KMS-11 (cell line): ENCODE measurements at regions not wholly inside any gene's neighbourhood (a gene's known extent, or its start where the extent isn't known, plus 50 kb on each side); places are given as distances from the start of the nearest gene placed in this dataset.

ENCODE experiments used
- H2AFZ ChIP-seq: fragments of 200-600 bp; sonication (generic); 2 replicates; pipeline ENCODE4 v1.6.1; 2016; ENCODE audit warnings: antibody characterized with exemption, mixed run types, low read depth
- H3K27ac ChIP-seq: fragments of 200-600 bp; sonication (generic); 2 replicates; pipeline ENCODE4 v1.6.1; 2016; ENCODE audit warnings: mild to moderate bottlenecking, mixed run types
- H3K27me3 ChIP-seq: fragments of 200-600 bp; sonication (generic); 2 replicates; pipeline ENCODE4 v1.6.1; 2017; ENCODE audit warnings: mild to moderate bottlenecking, low read depth, mixed run types, moderate library complexity; ENCODE audit not compliant: insufficient read depth
- H3K36me3 ChIP-seq: fragments of 200-600 bp; sonication (generic); 2 replicates; pipeline ENCODE4 v1.6.1; 2017; ENCODE audit warnings: mild to moderate bottlenecking, mixed run types; ENCODE audit not compliant: insufficient read depth
- H3K4me1 ChIP-seq: fragments of 200-600 bp; sonication (generic); 2 replicates; pipeline ENCODE4 v1.6.1; 2016; ENCODE audit warnings: mild to moderate bottlenecking, low read depth, mixed run types; ENCODE audit not compliant: poor library complexity, severe bottlenecking
- H3K4me2 ChIP-seq: fragments of 200-600 bp; sonication (generic); 2 replicates; pipeline ENCODE4 v1.7.0; 2016; ENCODE audit warnings: mild to moderate bottlenecking, mixed run types
- H3K4me3 ChIP-seq: fragments of 200-600 bp; sonication (generic); IDR thresholded peaks from 2 replicates; pipeline ENCODE4 v1.6.1; 2017; ENCODE audit warnings: low read depth, low read length, mixed read lengths; ENCODE audit not compliant: insufficient read depth
- H3K79me2 ChIP-seq: fragments of 200-600 bp; sonication (generic); 2 replicates; pipeline ENCODE4 v1.6.1; 2016; ENCODE audit warnings: low read depth, mixed run types; ENCODE audit not compliant: insufficient read depth
- H3K9ac ChIP-seq: fragments of 200-600 bp; sonication (generic); 2 replicates; pipeline ENCODE4 v1.6.1; 2016; ENCODE audit warnings: mild to moderate bottlenecking, mixed run types
- H4K20me1 ChIP-seq: fragments of 200-600 bp; sonication (generic); 2 replicates; pipeline ENCODE4 v1.6.1; 2016; ENCODE audit warnings: mild to moderate bottlenecking, mixed run types; ENCODE audit not compliant: insufficient read depth
- TF ChIP-seq, protein P1 (sequence below): fragments of 200-600 bp; sonication (generic); conservative IDR thresholded peaks from 2 replicates; pipeline ENCODE4 v1.6.1; 2017; ENCODE audit warnings: low read depth, mild to moderate bottlenecking, antibody characterized with exemption, low read length, moderate library complexity, mixed read lengths

DNA sequence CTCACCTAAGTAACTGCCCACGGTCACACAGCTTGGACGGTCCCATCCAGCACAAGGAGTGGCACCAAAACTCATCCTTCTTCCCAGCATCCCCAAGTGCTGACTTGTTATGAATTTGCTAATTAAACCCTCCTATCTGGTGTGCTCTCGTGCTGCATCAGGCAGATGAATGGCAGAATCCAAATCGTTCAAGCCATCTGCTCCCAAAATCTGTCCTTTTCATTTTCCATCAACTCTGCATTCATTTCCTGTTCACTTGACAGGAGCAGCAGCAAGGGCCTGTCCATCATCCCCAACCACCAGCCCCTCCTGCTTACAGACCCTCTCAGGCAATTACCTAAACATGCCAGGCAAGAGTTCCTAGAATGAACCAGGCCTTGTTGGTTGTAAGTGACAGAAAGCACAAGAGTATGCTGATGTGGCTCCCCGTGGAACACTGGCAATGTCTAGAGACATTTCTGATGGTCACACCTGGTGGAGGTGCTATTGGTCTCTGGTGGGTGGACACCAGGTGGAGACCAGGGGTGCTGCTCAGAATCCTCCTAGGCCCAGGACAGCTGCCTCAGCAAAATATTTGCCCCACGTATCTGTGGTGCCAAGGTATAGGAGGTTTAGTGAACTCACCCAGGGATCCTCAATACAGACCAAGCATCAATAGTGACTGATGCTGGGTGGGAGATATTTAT is 832.5 kb downstream of the TBC1D22A start:
- Histone ChIP-seq H3K4me3 (no peak overlapping the region), H3K27me3 (no peaks in the 10 kb centered on the region), H2AFZ (no peak overlapping the region), H4K20me1 (no peaks in the 10 kb centered on the region), H3K4me2 (no peak overlapping the region), H3K4me1 (no peaks in the 10 kb centered on the region), H3K27ac (no peak overlapping the region), H3K79me2 (no peaks in the 10 kb centered on the region), H3K36me3 (no peaks in the 10 kb centered on the region), H3K9ac (no peak overlapping the region)
- TF ChIP-seq, protein P1, sequence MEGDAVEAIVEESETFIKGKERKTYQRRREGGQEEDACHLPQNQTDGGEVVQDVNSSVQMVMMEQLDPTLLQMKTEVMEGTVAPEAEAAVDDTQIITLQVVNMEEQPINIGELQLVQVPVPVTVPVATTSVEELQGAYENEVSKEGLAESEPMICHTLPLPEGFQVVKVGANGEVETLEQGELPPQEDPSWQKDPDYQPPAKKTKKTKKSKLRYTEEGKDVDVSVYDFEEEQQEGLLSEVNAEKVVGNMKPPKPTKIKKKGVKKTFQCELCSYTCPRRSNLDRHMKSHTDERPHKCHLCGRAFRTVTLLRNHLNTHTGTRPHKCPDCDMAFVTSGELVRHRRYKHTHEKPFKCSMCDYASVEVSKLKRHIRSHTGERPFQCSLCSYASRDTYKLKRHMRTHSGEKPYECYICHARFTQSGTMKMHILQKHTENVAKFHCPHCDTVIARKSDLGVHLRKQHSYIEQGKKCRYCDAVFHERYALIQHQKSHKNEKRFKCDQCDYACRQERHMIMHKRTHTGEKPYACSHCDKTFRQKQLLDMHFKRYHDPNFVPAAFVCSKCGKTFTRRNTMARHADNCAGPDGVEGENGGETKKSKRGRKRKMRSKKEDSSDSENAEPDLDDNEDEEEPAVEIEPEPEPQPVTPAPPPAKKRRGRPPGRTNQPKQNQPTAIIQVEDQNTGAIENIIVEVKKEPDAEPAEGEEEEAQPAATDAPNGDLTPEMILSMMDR = no peak

DNA sequence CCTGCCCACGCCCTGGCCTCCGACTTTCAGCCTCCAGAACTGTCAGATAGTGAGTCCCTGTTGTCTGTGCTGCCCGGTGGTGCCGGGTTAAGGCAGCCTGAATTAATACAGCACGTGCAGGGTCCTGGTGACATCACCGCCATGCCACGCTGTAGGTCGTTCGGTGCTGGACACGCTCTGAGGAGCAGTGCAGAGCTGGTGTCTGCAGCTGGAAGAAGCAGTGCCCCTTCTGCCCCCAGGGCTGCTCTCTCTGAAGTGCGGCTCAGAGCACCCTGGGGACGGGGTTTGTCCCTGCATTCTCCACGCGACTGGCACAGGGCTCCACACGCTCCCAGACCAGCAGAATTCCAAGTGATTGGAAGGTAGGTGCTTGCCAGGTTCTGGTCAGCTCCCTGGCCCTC is 831.5 kb downstream of the TBC1D22A start:
- Histone ChIP-seq H3K4me3 (no peak overlapping the region), H2AFZ (no peak overlapping the region)

DNA sequence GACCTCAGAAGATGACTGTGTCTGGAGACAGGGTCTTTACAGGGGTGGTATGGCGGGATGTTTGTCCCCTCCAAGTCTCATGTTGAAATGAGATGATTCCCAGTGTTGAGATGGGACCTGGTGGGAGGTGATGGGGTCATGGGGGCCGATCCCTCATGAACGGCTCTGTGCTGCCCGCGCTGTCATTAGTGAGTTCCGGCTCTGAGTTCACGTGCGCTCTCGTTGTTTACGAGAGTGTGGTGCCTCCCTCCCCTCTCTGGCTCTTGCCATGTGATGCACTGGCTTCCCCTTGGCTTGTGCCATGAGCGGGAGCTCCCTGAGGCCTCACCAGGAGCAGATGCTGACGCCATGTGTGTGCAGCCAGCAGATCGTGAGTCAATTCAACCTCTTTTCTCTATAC is 830.8 kb downstream of the TBC1D22A start:
- no peaks in the 10 kb centered on the region for H3K4me1 ChIP-seq
- H3K4me2 ChIP-seq = no peak overlapping the region
- H3K79me2 ChIP-seq = no peaks in the 10 kb centered on the region
- no peak overlapping the region for H3K4me3 ChIP-seq
- no peaks in the 10 kb centered on the region for H3K36me3 ChIP-seq
- H3K9ac ChIP-seq = no peak overlapping the region
- no peak overlapping the region for H2AFZ ChIP-seq
- H3K27me3 ChIP-seq = no peaks in the 10 kb centered on the region
- H4K20me1 ChIP-seq = no peaks in the 10 kb centered on the region
- TF ChIP-seq, protein P1 = no peak
- H3K27ac ChIP-seq = no peak overlapping the region

More for the DNA sequence above, 831.5 kb downstream of the TBC1D22A start:
- Histone ChIP-seq H3K27ac (no peak overlapping the region), H3K9ac (no peak overlapping the region), H3K36me3 (no peaks in the 10 kb centered on the region), H3K79me2 (no peaks in the 10 kb centered on the region), H3K27me3 (no peaks in the 10 kb centered on the region), H3K4me2 (no peak overlapping the region), H3K4me1 (no peaks in the 10 kb centered on the region), H4K20me1 (no peaks in the 10 kb centered on the region)
- TF ChIP-seq, protein P1 = no peak

DNA sequence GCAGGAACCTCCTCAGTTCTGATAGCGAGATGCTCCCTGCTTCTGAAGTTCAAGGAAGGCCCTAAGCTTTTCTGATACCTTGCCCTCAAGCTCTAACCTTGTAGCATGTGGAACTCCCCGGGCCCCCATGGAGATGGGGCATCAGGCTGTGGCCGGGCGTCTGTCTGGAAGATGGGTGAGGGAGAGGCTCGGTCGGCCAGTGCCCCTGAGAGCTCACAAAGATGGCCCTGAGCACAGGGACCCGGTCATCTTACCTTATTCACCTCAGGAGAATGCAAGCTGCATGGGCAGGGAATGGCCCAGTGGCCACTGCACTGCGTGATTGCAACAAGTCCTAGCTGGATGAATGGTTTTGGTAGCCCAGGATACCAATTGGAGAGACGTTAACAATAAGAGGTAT is 830.3 kb downstream of the TBC1D22A start:
- Histone ChIP-seq H3K4me3 (no peak overlapping the region), H3K4me1 (no peaks in the 10 kb centered on the region), H3K4me2 (no peak overlapping the region), H3K27me3 (no peaks in the 10 kb centered on the region), H3K9ac (no peak overlapping the region), H3K79me2 (no peaks in the 10 kb centered on the region), H4K20me1 (no peaks in the 10 kb centered on the region), H2AFZ (no peak overlapping the region), H3K27ac (no peak overlapping the region), H3K36me3 (no peaks in the 10 kb centered on the region)
- TF ChIP-seq, protein P1 = no peak
